HL-60 (cell line): ENCODE measurements at regions not wholly inside any gene's neighbourhood (a gene's known extent, or its start where the extent isn't known, plus 50 kb on each side); places are given as distances from the start of the nearest gene placed in this dataset.

Experiments used
- DNase-seq, 2 experiments: peaks; one replicate each; pipeline ENCODE4 v3.0.0-alpha.2; 2010 to 2020; ENCODE audit warnings: low read depth in 1 of 2, low spot score in 1 of 2
- H3K27ac ChIP-seq: fragments of 250-450 bp; sonication (Bioruptor Pico); replicated peaks from 2 replicates; pipeline ENCODE4 v1.5.1; 2020; ENCODE audit warnings: mild to moderate bottlenecking, moderate library complexity
- H3K27me3 ChIP-seq: fragments of 250-450 bp; sonication (Bioruptor Pico); 2 replicates; pipeline ENCODE4 v1.5.1; 2021; ENCODE audit warnings: mild to moderate bottlenecking, moderate library complexity; ENCODE audit not compliant: insufficient read depth, poor library complexity, severe bottlenecking
- H3K4me3 ChIP-seq: replicated peaks from 2 replicates; pipeline ENCODE4 v1.5.1; 2011; ENCODE audit warnings: mild to moderate bottlenecking, control low read depth, low read length; ENCODE audit not compliant: insufficient read depth
- CTCF ChIP-seq: IDR thresholded peaks from one replicate; pipeline ENCODE4 v1.5.1; 2011; ENCODE audit warnings: low read length, control low read depth, inconsistent platforms; ENCODE audit not compliant: insufficient read depth
- GABPA ChIP-seq: IDR thresholded peaks from 2 replicates; pipeline ENCODE4 v1.6.1; 2012; ENCODE audit warnings: low read depth
- POLR2AphosphoS5 ChIP-seq: IDR thresholded peaks from 2 replicates; pipeline ENCODE4 v1.6.1; 2012; ENCODE audit warnings: low read depth
- REST ChIP-seq: IDR thresholded peaks from 2 replicates; pipeline ENCODE4 v1.6.1; 2012; ENCODE audit warnings: low read depth; ENCODE audit not compliant: insufficient replicate concordance
- SPI1 ChIP-seq: IDR thresholded peaks from 2 replicates; pipeline ENCODE4 v1.6.1; 2012; ENCODE audit warnings: low read depth, mild to moderate bottlenecking, borderline replicate concordance

GRCh38 chr13:105965910-105966309 lies 569.6 kb downstream of the EFNB2 start:
- Histone ChIP-seq H3K27me3 (no peaks in the 10 kb centered on the region), H3K27ac (no peak overlapping the region), H3K4me3 (no peak overlapping the region)
- no peak for TF ChIP-seq GABPA
- TF ChIP-seq POLR2AphosphoS5 = no peak
- no peak for TF ChIP-seq SPI1
- TF ChIP-seq CTCF = no peak
- no peak for TF ChIP-seq REST
- DNase-seq = no peak

GRCh38 chr13:105962080-105962479 lies 573.4 kb downstream of the EFNB2 start:
- Histone ChIP-seq H3K27ac (no peak overlapping the region), H3K27me3 (no peaks in the 10 kb centered on the region), H3K4me3 (no peak overlapping the region)
- TF ChIP-seq POLR2AphosphoS5 = no peak
- TF ChIP-seq SPI1 = no peak
- no peak for TF ChIP-seq GABPA
- no peak for TF ChIP-seq CTCF
- no peak for TF ChIP-seq REST
- no peak for DNase-seq

GRCh38 chr13:105961438-105961837 lies 574.0 kb downstream of the EFNB2 start:
- no peak overlapping the region for H3K27ac ChIP-seq
- TF ChIP-seq CTCF (no peak), POLR2AphosphoS5 (no peak), REST (no peak), SPI1 (no peak), GABPA (no peak)
- no peak overlapping the region for H3K4me3 ChIP-seq
- H3K27me3 ChIP-seq = no peaks in the 10 kb centered on the region
- DNase-seq = no peak
